GM18861 (cell line): ENCODE measurements at regions not wholly inside any gene's neighbourhood (a gene's known extent, or its start where the extent isn't known, plus 50 kb on each side); places are given as distances from the start of the nearest gene placed in this dataset.
"Not testable (repeated sequence)": the region's sequence is repeated elsewhere in the genome, so short reads cannot be mapped to it uniquely, and the experiment has no call there.

Source experiments
- ATAC-seq: cut with Tn5 transposase; IDR thresholded peaks from one replicate; pipeline ENCODE4 v1.9.1; 2021; ENCODE audit not compliant: unreplicated experiment

DNA sequence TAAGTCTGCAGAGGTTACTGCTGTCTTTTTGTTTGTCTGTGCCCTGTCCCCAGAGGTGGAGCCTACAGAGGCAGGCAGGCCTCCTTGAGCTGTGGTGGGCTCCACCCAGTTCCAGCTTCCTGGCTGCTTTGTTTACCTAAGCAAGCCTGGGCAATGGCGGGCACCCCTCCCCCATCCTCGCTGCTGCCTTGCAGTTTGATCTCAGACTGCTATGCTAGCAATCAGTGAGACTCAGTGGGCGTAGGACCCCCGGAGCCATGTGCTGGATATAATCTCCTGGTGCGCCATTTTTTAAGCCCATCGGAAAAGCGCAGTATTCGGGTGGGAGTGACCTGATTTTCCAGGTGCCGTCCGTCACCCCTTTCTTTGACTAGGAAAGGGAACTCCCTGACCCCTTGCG, 1363.1 kb downstream of the HACE1 start:
- not testable (repeated sequence) for ATAC-seq

DNA sequence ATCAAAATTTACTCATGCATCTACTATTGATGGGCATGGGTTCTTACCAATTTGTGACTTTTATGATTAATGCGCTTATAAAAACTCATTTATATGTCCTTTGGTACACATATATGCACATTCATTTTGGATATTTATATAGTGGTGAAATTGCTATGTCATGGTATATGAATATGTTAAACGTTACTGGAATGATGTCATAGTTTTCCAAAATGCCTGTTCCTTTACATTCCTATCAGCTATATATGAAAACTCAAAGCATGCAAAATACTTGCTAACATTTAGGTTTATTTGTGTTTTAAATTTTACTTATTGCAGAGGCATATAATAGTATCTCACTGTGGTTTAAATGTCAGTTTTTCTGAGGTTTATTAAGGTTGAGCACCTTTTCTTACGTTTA, 1403.1 kb downstream of the HACE1 start:
- ATAC-seq = no peak

DNA sequence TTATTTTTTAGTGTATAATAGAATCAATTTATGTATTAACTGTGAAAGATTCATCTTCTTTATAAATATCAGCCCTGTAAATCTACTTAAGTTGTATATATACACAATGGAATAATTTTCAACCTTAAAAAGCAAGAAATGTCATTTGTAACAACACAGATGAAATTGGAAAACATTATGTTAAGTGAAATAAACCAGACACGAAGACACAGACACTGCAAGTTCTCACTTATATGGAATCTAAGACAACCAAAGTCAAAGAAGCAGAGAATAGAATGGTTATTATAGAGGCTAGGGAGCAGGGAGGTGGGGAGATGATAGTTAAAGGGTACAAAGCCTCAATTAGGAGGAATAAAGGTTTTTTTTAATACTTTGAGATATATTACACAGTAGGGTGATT, 1404.4 kb downstream of the HACE1 start:
- no peak for ATAC-seq

GRCh38 chr6:103409475-103409874, 1450.2 kb downstream of the HACE1 start:
- no peak for ATAC-seq

- ATAC-seq = no peak
Observed at GRCh38 chr6:103405321-103405720, 1454.4 kb downstream of the HACE1 start.

- ATAC-seq = no peak
Observed at GRCh38 chr6:103404799-103405198, 1454.9 kb downstream of the HACE1 start.

GRCh38 chr6:103396768-103397167, 1463.0 kb downstream of the HACE1 start:
- ATAC-seq = no peak

DNA sequence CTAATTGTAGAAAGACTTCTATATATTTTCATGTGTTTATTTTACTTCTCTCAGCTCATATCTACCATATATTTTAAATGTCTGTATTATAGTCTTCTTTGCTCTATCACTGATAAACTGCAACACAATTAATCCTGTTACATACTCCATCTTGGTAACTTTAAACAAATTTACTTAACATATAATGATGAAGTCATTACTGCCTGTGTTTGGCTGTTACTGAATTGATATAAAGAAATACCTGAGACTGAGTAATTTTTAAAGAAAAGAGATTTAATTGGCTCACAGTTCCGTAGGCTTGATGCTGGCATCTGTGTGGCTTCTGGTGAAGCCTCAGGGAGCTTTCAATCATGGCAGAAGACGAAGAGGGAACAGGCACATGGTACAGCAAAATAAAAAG, 1480.4 kb downstream of the HACE1 start:
- no peak for ATAC-seq

DNA sequence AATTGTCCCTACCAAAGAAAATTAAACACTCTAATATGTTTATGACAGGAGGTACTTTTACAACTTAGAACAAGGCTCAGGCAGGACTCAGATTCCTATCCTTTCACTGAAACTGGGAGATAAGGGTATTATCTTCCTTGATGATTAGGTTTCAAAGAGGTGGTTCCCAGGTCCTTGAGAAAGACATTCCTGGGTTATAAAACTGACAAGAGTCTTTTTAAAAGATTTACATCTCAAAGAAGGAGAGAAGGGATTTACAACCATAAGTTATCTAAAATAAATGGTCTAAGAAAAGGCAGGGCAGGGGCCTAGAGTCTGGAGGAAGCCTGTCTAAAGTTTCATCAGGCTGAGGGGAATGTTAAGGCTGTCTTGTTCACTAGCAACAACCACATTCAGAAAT, 1492.5 kb downstream of the HACE1 start:
- ATAC-seq = no peak

GRCh38 chr6:103356531-103356930, 1503.2 kb downstream of the HACE1 start:
- ATAC-seq = no peak

DNA sequence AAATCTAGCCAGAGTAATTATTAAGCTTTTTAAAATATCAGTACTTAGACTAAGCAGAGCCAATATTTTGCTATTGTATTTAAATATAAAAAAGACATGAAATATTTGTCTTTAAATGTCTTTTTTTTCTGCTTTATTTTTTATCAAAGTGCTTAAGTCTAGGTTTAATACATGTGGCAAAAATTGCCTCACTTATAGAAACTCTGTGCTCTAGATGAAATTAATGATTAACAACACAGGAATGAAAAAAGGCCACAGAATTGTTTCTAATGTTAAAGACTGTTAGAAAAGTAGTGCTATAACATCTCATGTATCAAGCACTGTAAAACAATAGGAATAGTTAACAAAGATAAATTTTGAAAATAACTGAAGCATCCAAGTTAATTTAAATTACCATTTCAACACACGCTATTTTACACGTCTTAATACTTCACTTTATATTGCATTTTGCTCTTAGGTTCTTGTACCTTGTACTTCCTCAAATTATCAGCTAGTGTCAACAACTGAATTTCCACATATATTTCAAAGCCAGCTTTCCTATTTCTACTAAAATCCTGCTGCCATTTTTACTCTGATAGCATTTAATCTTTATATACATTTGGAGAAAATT, 1515.1 kb downstream of the HACE1 start:
- no peak for ATAC-seq

DNA sequence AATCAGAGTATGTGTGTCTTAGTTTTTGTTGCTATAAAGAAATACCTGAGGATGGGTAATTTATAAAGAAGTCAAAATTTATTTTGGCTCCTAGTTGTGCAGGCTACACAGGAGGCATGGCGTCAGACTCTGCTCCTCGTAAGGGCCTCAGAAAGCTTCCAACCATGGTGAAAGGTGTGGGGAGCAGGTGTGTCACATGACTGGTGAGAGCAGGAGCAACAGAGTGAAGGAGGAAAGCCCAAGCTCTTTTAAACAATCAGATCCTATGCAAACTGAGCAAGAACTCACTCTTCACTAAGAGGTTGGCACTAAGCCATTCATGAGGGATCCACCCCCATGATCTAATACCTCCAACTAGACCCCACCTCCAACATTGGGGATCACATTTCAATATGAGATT, 1524.3 kb downstream of the HACE1 start:
- no peak for ATAC-seq

- no peak for ATAC-seq
Observed at GRCh38 chr6:103326760-103327757, 1532.7 kb downstream of the HACE1 start.

GRCh38 chr6:103313432-103313831, 1546.3 kb downstream of the HACE1 start:
- ATAC-seq = no peak

DNA sequence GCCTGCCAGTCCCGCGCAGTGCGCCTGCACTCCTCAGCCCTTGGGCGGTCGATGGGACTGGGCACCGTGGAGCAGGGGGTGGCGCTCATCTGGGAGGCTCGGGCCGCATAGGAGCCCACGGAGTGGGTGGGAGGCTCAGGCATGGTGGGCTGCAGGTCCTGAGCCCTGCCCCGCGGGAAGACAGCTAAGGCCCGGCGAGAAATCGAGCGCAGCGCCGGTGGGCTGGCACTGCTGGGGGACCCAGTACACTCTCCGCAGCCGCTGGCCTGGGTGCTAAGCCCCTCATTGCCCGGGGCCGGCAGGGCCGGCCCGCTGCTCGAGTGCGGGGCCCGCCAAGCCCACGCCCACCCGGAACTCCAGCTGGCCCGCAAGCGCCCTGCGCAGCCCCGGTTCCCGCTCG, 1565.3 kb downstream of the HACE1 start:
- not testable (repeated sequence) for ATAC-seq

DNA sequence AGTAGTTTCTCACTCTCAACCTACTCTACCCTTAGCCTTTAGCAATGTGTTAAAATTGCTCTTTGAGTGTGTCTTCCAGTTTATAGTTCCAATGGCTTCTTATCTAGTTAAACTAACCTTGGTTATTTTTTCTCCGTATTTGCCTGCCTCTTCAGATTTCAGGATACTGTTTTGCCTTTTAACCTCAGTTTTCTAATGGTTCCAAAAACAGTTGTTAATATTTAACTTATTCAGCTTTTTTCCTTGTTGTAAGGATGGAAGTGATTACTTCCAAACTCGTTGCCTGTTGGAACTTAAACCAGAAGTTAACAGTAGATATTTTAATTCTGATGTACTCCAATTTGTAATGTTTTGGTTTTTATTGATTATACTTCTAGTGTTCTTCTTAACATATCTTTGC, 1574.9 kb downstream of the HACE1 start:
- no peak for ATAC-seq

GRCh38 chr6:103280417-103280816, 1579.3 kb downstream of the HACE1 start:
- ATAC-seq = no peak

GRCh38 chr6:103277936-103278335, 1581.8 kb downstream of the HACE1 start:
- no peak for ATAC-seq

DNA sequence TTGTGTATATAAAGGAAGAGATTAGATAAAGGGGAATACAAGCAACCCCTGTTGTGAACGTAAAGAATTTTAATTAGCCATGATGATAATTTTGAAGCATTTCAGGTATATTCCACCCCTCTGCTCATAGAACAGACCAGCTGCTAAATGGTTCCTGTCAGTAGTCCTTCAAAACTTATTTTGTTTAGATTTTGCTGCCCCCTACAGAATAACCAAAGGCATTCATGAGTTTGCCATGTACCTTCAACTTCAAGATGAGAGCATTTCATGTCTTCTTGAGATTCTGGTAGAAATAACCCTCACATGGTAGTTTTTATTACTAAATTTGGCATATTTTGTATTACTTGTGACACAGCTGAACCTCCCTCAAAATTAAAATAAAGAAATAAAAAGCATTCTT, 1586.7 kb downstream of the HACE1 start:
- no peak for ATAC-seq

GRCh38 chr6:103269581-103269980, 1590.1 kb downstream of the HACE1 start:
- ATAC-seq = no peak

DNA sequence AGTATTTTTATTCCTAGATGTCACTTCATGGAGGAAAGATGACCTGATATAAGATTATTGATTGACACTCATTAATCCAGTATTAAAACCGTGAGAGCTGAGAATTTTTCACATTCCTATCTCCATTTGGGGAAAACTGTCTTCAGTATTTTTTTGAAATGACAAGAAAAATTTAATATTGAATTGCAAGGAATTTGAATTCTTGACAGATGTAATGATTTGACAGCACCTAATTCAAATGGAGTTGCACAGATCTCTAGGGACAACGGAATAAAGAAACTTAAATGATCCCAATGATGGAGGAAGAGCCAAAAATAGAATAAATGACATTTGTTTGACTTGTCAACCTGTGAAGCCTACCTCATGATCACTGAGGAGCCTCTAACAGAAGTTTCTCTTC, 1591.4 kb downstream of the HACE1 start:
- ATAC-seq = no peak

GRCh38 chr6:103264020-103264419, 1595.7 kb downstream of the HACE1 start:
- no peak for ATAC-seq
